ENCODE measurements at regions not wholly inside any gene's neighbourhood (a gene's known extent, or its start where the extent isn't known, plus 50 kb on each side); places are given as distances from the start of the nearest gene placed in this dataset.

DNA sequence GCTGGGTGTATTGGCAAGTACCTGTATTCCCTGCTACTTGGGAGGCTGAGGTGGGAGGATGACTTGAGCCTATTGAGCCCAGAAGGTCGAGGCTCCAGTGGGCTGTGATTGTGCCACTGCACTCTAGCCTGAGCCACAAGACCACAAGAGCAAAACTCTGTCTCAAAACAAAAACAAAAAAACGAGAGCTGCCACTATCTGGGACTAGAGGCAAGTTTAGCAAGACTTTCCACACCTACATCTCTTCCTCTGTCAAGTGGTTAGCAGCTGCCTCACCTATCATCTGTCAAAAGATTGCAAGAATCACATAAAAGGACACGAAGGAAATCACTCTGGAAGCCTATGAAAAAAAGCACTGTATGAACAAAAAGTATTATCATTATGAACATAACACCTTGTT, 55.2 kb upstream of the RIOK3 start:
- DNase-seq, result no peak
- no peak overlapping the region for H3K27ac ChIP-seq
- H3K9me3 ChIP-seq, result no peaks in the 10 kb centered on the region
- TF ChIP-seq, protein P1, sequence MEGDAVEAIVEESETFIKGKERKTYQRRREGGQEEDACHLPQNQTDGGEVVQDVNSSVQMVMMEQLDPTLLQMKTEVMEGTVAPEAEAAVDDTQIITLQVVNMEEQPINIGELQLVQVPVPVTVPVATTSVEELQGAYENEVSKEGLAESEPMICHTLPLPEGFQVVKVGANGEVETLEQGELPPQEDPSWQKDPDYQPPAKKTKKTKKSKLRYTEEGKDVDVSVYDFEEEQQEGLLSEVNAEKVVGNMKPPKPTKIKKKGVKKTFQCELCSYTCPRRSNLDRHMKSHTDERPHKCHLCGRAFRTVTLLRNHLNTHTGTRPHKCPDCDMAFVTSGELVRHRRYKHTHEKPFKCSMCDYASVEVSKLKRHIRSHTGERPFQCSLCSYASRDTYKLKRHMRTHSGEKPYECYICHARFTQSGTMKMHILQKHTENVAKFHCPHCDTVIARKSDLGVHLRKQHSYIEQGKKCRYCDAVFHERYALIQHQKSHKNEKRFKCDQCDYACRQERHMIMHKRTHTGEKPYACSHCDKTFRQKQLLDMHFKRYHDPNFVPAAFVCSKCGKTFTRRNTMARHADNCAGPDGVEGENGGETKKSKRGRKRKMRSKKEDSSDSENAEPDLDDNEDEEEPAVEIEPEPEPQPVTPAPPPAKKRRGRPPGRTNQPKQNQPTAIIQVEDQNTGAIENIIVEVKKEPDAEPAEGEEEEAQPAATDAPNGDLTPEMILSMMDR (IDR thresholded peaks at IDR 0.05), result no peak
- TF ChIP-seq POLR2A (IDR thresholded peaks at IDR 0.05), result no peak
- H3K4me1 ChIP-seq, result peaks cover 31 to 33% of the 10 kb centered on the region in 2 donors
- 77 to 88% methylated on average over 3 of the region's 3 CpGs for WGBS, 2 donors
- H3K27me3 ChIP-seq, result no peaks in the 10 kb centered on the region
- intact Hi-C loops (cut with DNase I), result no loop called here
- no peak overlapping the region for H3K4me3 ChIP-seq (replicated peaks in 1 of 3)
- H3K36me3 ChIP-seq, result no peaks in the 10 kb centered on the region

DNA sequence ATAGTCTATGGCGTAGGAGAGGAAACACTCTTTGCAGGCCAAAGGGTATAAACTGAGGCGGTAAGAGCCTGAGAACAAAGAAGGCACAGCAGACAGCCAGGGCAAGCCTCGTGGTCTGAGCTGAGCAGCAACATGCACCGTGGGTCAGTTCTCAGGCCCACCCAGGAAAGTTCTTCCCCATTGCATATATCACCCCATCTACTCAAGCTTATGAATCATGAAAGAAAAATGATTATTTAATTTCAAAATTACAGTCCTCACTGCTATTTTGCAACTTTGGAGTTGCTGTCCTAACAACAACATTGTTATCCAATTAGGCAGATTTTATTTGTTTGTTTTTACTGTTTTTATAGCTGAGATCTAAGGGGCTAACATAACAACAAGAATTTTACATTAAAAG, 54.7 kb upstream of the RIOK3 start:
- no peak for DNase-seq
- no peaks in the 10 kb centered on the region for H3K36me3 ChIP-seq
- 87 to 91% methylated on average over 4 of the region's 4 CpGs for WGBS, 2 donors
- TF ChIP-seq, protein P1 (IDR thresholded peaks at IDR 0.05), result no peak
- no peak for TF ChIP-seq POLR2A (IDR thresholded peaks at IDR 0.05)
- intact Hi-C loops (cut with DNase I), result no loop called here
- no peak overlapping the region for H3K4me3 ChIP-seq (replicated peaks in 1 of 3)
- no peaks in the 10 kb centered on the region for H3K9me3 ChIP-seq
- H3K27me3 ChIP-seq, result no peaks in the 10 kb centered on the region
- H3K27ac ChIP-seq, result no peak overlapping the region
- H3K4me1 ChIP-seq, result peaks cover 31 to 33% of the 10 kb centered on the region in 2 donors

DNA sequence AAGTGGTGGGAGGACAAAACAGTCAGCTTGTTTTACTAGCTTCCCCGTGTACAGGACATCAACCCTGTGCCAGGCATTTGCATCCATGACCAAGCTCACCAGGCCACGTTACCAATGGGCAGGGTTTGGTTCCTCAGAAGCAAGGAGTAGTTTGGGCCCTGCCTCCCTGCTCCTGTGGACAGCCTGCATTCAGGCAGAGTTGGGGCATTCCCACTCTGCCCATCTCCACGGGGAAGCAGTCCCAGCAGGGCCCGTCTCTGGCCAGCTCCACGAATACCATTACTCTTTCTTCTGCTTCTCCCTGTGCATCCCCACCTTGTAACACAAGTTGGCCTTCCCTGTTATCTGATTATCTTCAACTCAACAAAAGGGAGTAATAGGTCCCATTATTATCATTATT, 54.0 kb upstream of the RIOK3 start:
- H3K4me1 ChIP-seq, result peaks cover 31 to 33% of the 10 kb centered on the region in 2 donors
- TF ChIP-seq POLR2A (IDR thresholded peaks at IDR 0.05), result no peak
- TF ChIP-seq, protein P1 (IDR thresholded peaks at IDR 0.05), result no peak
- no peak overlapping the region for H3K4me3 ChIP-seq (replicated peaks in 1 of 3)
- DNase-seq, result no peak
- H3K36me3 ChIP-seq, result no peaks in the 10 kb centered on the region
- intact Hi-C loops (cut with DNase I), result no loop called here
- no peaks in the 10 kb centered on the region for H3K9me3 ChIP-seq
- no peaks in the 10 kb centered on the region for H3K27me3 ChIP-seq
- WGBS, 2 donors, result 79 to 84% methylated on average over 5 of the region's 5 CpGs
- H3K27ac ChIP-seq, result no peak overlapping the region

DNA sequence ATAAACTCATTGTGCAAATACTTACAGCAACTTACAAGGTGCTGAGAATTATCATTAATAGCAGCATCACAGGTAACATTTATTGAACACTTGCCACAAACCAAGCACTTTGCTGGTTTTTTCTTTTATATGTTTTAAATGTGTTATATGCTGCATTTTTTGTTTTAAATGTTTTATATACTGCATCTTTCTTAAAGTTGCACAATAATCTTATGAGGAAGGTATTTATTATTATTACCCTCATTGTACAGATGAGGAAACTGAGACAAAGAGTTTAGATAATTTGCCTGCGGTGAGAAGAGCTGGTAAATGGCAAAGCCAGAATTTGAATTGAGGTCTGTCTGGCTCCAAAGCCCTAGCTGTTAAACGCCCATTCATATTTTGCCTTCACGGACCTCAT, 52.2 kb upstream of the RIOK3 start:
- no peaks in the 10 kb centered on the region for H3K36me3 ChIP-seq
- TF ChIP-seq, protein P1 (IDR thresholded peaks at IDR 0.05), result no peak
- TF ChIP-seq POLR2A (IDR thresholded peaks at IDR 0.05), result no peak
- peaks cover 31 to 33% of the 10 kb centered on the region in 2 donors for H3K4me1 ChIP-seq
- WGBS, 2 donors, result 87 to 95% methylated on average over 3 of the region's 3 CpGs
- DNase-seq, result no peak
- H3K27me3 ChIP-seq, result no peaks in the 10 kb centered on the region
- intact Hi-C loops (cut with DNase I), result no loop called here
- H3K4me3 ChIP-seq (replicated peaks in 1 of 3), result no peak overlapping the region
- no peaks in the 10 kb centered on the region for H3K9me3 ChIP-seq
- H3K27ac ChIP-seq, result peak overlapping the region; percentile 51 to 78 (median 76)

DNA sequence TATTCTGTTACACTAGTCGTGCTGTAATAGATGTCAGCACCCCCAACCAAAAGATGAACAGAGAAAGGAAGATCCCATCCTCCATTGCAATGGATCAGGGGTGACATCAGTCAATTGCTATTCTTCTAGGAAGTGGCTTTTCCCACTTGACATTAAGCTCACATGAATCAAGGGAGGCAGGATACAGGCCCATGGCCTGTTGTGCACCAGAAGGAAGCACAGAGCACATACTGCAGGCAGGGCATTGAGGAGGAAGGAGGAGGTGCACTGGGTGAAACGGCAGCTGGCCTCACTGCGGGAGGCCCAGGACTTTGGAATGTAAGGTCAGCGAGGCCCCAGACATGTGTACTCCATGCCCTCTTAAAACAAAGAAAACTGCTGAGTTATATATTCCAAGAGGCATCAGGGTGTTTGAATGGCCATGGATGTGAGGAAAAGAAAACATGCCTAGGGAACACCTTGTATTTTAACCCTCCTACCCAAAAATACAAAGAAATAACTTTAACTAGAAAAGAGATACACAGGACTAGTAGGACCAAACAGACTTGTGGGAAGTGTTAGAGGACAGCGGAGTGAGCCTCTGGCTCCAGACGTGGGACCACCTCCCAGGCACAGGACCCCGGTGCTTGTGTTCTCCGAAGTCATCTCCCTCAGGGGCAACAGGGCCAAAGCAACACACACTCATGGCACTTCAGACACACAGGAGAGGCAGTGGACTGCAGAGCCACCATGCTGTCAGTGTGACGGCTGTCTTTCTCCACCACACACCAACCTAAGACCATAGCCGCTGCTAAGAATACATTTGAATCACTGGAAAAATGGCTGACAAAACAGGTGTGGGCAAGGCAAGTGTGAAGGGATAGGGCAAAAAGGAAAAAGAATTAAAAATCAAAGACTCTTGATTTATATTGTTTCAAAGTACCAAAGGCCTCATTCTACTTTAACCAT, 51.4 kb upstream of the RIOK3 start:
- TF ChIP-seq, protein P1 (IDR thresholded peaks at IDR 0.05), result peak in 1 of 6 experiments; percentile 5
- TF ChIP-seq POLR2A (IDR thresholded peaks at IDR 0.05), result peak in 1 of 2 donors; percentile 5
- Histone ChIP-seq H3K36me3 (no peaks in the 10 kb centered on the region), H3K4me3 (replicated peaks in 1 of 3) (no peak overlapping the region), H3K27ac (peak overlapping the region; percentile 75 to 78 (median 76)), H3K9me3 (no peaks in the 10 kb centered on the region), H3K4me1 (peaks cover 27 to 28% of the 10 kb centered on the region in 2 donors), H3K27me3 (no peaks in the 10 kb centered on the region)
- intact Hi-C loops (cut with DNase I), result no loop called here
- WGBS, 2 donors, result 60 to 67% methylated on average over 10 of the region's 10 CpGs
- DNase-seq, result peak; percentile 87
